H1 (cell line): ENCODE measurements at regions not wholly inside any gene's neighbourhood (a gene's known extent, or its start where the extent isn't known, plus 50 kb on each side); places are given as distances from the start of the nearest gene placed in this dataset.

Source experiments
- EGR1 ChIP-seq: IDR thresholded peaks from 2 replicates; pipeline ENCODE4 v1.6.1; 2011; ENCODE audit warnings: low read depth, low read length, borderline replicate concordance
- EZH2 ChIP-seq: fragments of 200-600 bp; sonication (generic); IDR thresholded peaks from 2 replicates; pipeline ENCODE4 v1.7.1; 2012; ENCODE audit warnings: low read depth, mild to moderate bottlenecking, moderate library complexity, low read length, inconsistent platforms; ENCODE audit not compliant: severe bottlenecking
- JUN ChIP-seq: IDR thresholded peaks from 2 replicates; pipeline ENCODE4 v1.6.1; 2011; ENCODE audit warnings: low read depth, mild to moderate bottlenecking, improper control_type of control experiment, low read length
- RBBP5 ChIP-seq: IDR thresholded peaks from 2 replicates; pipeline ENCODE4 v1.7.1; 2012; ENCODE audit warnings: low read depth, mild to moderate bottlenecking, inconsistent platforms, low read length, moderate library complexity, borderline replicate concordance
- TF ChIP-seq, protein P1 (sequence below): fragments of 300-600 bp; sonication (generic); IDR thresholded peaks from 2 replicates; pipeline ENCODE4 v1.7.1; 2012; ENCODE audit warnings: low read length, moderate library complexity, mild to moderate bottlenecking, inconsistent platforms; ENCODE audit not compliant: insufficient replicate concordance

DNA sequence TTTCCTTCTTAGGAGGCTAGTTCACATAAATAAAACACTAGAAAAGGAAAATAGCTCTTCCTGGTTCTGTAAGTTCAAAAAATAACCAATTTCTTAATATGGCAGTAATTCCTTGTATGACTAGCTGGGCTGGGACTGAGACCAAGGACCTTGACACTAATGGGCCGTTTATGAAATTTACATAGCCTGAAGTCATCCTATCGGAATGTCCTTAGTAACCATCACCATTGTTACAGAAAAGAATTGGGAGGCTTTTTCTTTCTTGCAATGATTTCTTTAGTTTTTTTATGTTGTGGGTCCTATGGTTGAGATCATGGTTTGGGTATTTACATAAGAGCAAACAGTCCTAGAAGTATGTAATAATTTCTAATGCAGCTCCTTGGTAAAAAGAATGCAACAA lies 87.1 kb upstream of the HDAC9 start (continued):
- TF ChIP-seq, protein P1, sequence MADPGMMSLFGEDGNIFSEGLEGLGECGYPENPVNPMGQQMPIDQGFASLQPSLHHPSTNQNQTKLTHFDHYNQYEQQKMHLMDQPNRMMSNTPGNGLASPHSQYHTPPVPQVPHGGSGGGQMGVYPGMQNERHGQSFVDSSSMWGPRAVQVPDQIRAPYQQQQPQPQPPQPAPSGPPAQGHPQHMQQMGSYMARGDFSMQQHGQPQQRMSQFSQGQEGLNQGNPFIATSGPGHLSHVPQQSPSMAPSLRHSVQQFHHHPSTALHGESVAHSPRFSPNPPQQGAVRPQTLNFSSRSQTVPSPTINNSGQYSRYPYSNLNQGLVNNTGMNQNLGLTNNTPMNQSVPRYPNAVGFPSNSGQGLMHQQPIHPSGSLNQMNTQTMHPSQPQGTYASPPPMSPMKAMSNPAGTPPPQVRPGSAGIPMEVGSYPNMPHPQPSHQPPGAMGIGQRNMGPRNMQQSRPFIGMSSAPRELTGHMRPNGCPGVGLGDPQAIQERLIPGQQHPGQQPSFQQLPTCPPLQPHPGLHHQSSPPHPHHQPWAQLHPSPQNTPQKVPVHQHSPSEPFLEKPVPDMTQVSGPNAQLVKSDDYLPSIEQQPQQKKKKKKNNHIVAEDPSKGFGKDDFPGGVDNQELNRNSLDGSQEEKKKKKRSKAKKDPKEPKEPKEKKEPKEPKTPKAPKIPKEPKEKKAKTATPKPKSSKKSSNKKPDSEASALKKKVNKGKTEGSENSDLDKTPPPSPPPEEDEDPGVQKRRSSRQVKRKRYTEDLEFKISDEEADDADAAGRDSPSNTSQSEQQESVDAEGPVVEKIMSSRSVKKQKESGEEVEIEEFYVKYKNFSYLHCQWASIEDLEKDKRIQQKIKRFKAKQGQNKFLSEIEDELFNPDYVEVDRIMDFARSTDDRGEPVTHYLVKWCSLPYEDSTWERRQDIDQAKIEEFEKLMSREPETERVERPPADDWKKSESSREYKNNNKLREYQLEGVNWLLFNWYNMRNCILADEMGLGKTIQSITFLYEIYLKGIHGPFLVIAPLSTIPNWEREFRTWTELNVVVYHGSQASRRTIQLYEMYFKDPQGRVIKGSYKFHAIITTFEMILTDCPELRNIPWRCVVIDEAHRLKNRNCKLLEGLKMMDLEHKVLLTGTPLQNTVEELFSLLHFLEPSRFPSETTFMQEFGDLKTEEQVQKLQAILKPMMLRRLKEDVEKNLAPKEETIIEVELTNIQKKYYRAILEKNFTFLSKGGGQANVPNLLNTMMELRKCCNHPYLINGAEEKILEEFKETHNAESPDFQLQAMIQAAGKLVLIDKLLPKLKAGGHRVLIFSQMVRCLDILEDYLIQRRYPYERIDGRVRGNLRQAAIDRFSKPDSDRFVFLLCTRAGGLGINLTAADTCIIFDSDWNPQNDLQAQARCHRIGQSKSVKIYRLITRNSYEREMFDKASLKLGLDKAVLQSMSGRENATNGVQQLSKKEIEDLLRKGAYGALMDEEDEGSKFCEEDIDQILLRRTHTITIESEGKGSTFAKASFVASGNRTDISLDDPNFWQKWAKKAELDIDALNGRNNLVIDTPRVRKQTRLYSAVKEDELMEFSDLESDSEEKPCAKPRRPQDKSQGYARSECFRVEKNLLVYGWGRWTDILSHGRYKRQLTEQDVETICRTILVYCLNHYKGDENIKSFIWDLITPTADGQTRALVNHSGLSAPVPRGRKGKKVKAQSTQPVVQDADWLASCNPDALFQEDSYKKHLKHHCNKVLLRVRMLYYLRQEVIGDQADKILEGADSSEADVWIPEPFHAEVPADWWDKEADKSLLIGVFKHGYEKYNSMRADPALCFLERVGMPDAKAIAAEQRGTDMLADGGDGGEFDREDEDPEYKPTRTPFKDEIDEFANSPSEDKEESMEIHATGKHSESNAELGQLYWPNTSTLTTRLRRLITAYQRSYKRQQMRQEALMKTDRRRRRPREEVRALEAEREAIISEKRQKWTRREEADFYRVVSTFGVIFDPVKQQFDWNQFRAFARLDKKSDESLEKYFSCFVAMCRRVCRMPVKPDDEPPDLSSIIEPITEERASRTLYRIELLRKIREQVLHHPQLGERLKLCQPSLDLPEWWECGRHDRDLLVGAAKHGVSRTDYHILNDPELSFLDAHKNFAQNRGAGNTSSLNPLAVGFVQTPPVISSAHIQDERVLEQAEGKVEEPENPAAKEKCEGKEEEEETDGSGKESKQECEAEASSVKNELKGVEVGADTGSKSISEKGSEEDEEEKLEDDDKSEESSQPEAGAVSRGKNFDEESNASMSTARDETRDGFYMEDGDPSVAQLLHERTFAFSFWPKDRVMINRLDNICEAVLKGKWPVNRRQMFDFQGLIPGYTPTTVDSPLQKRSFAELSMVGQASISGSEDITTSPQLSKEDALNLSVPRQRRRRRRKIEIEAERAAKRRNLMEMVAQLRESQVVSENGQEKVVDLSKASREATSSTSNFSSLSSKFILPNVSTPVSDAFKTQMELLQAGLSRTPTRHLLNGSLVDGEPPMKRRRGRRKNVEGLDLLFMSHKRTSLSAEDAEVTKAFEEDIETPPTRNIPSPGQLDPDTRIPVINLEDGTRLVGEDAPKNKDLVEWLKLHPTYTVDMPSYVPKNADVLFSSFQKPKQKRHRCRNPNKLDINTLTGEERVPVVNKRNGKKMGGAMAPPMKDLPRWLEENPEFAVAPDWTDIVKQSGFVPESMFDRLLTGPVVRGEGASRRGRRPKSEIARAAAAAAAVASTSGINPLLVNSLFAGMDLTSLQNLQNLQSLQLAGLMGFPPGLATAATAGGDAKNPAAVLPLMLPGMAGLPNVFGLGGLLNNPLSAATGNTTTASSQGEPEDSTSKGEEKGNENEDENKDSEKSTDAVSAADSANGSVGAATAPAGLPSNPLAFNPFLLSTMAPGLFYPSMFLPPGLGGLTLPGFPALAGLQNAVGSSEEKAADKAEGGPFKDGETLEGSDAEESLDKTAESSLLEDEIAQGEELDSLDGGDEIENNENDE, result no peak
- TF ChIP-seq RBBP5 (no peak), JUN (peak; percentile 68; the same call in 1 of the 2 replicates), EGR1 (no peak), EZH2 (no peak)
